ENCODE measurements at regions not wholly inside any gene's neighbourhood (a gene's known extent, or its start where the extent isn't known, plus 50 kb on each side); places are given as distances from the start of the nearest gene placed in this dataset.

- DNase-seq (ENCODE audit: low read depth): no peak
- TF ChIP-seq CTCF (IDR thresholded peaks at IDR 0.05; ENCODE audit: control insufficient read depth, insufficient read depth, low read depth, low read length, missing control alignments): no peak
- no peak overlapping the region for H3K4me3 ChIP-seq (ENCODE audit: control insufficient read depth, low read depth, low read length)
Measured at GRCh38 chr2:128402911-128403670, 84.4 kb upstream of the HS6ST1 start.

- no peak overlapping the region for H3K4me3 ChIP-seq (ENCODE audit: control insufficient read depth, low read depth, low read length)
- DNase-seq (ENCODE audit: low read depth): no peak
- TF ChIP-seq CTCF (IDR thresholded peaks at IDR 0.05; ENCODE audit: control insufficient read depth, insufficient read depth, low read depth, low read length, missing control alignments): no peak
Measured at GRCh38 chr2:128403814-128404708, 85.4 kb upstream of the HS6ST1 start.

- DNase-seq (ENCODE audit: low read depth): no peak
- H3K4me3 ChIP-seq (ENCODE audit: control insufficient read depth, low read depth, low read length): no peak overlapping the region
- TF ChIP-seq CTCF (IDR thresholded peaks at IDR 0.05; ENCODE audit: control insufficient read depth, insufficient read depth, low read depth, low read length, missing control alignments): no peak
Measured at GRCh38 chr2:128404709-128405466, 86.2 kb upstream of the HS6ST1 start.

GRCh38 chr2:128405467-128405900 lies 86.8 kb upstream of the HS6ST1 start:
- TF ChIP-seq CTCF (IDR thresholded peaks at IDR 0.05; ENCODE audit: control insufficient read depth, insufficient read depth, low read depth, low read length, missing control alignments): no peak

GRCh38 chr2:128405981-128406613 lies 87.4 kb upstream of the HS6ST1 start:
- no peak for TF ChIP-seq CTCF (IDR thresholded peaks at IDR 0.05; ENCODE audit: control insufficient read depth, insufficient read depth, low read depth, low read length, missing control alignments)
- H3K4me3 ChIP-seq (ENCODE audit: control insufficient read depth, low read depth, low read length): no peak overlapping the region
- no peak for DNase-seq (ENCODE audit: low read depth)

More at GRCh38 chr2:128405467-128405900, 86.8 kb upstream of the HS6ST1 start:
- no peak for DNase-seq (ENCODE audit: low read depth)
- H3K4me3 ChIP-seq (ENCODE audit: control insufficient read depth, low read depth, low read length): no peak overlapping the region
